ENCODE measurements at regions not wholly inside any gene's neighbourhood (a gene's known extent, or its start where the extent isn't known, plus 50 kb on each side); places are given as distances from the start of the nearest gene placed in this dataset.

DNA sequence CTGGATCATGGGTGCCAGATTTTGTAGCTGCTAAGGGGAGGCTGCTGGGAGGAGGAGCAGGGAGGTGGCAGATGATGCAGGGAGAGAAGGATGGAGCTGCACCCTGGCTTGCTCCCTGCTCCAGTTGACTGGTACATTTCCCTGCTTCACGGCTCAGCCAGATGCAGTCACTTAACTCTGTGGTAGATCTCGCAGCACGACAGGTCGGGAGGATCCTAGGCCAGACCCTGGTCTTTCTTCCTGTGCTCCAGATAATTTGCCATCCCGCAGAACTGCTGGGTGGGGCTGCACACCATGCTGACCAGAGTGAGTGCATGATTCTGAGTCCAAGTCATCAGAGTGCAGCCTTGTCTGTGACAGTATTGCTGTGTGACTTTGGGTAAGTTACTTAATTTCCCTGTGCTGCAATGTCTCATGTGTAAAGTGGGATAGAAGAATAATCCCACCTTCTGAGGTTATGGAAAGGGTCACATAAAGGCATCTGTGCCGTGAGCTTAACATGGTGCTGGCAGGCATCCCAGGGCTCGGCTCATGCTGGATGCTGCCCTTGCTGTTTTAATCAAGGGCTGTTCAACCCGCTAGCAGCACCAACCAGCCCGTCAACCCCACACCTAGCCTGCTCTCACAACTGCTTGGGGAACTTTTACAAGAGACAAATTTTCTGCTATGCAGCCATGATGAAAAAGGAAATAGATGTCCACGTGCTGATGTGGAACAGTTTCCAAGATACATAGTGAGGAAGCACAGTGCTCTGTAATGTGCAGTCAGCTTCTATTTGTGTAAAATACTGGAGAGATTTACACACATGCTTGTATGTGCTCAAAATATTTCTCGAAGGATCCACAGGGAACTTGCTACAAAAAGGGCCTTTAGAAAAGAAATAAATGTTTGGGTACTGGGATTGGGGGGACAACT is 257.9 kb downstream of the CDH26 start:
- CTCF ChIA-PET (ENCODE audit: partially characterized antibody), result interaction anchor here (1.4 kb wide), 1 partner anchor 158 kb away, joined by 3 read pairs; no protein-coding TSS in a partner anchor
- WGBS, 2 experiments (ENCODE audit: extremely low coverage in 1 of 2, insufficient coverage in 1 of 2, insufficient read length in 1 of 2, insufficient replicate concordance in 2 of 2, low coverage in 1 of 2, low lambda C conversion rate in 2 of 2, missing lambda C conversion rate in 1 of 2), result 90% methylated on average over 11 of the region's 11 CpGs; no CpG with 5 or more reads in 1 of the 2 experiments
- TF ChIP-seq SP4 (IDR thresholded peaks at IDR 0.05; ENCODE audit: low read length), result no peak
- no peak for TF ChIP-seq JUND (IDR thresholded peaks at IDR 0.05; ENCODE audit: low read length)
- TF ChIP-seq GABPA (IDR thresholded peaks at IDR 0.05; ENCODE audit: borderline replicate concordance, insufficient read depth, low read length), result no peak
- no peak for TF ChIP-seq CREB1 (IDR thresholded peaks at IDR 0.05)
- TF ChIP-seq, protein P1, sequence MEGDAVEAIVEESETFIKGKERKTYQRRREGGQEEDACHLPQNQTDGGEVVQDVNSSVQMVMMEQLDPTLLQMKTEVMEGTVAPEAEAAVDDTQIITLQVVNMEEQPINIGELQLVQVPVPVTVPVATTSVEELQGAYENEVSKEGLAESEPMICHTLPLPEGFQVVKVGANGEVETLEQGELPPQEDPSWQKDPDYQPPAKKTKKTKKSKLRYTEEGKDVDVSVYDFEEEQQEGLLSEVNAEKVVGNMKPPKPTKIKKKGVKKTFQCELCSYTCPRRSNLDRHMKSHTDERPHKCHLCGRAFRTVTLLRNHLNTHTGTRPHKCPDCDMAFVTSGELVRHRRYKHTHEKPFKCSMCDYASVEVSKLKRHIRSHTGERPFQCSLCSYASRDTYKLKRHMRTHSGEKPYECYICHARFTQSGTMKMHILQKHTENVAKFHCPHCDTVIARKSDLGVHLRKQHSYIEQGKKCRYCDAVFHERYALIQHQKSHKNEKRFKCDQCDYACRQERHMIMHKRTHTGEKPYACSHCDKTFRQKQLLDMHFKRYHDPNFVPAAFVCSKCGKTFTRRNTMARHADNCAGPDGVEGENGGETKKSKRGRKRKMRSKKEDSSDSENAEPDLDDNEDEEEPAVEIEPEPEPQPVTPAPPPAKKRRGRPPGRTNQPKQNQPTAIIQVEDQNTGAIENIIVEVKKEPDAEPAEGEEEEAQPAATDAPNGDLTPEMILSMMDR (IDR thresholded peaks at IDR 0.05; ENCODE audit: control extremely low read depth in 1 of 3, insufficient read depth in 1 of 3, low read depth in 1 of 3, low read length in 3 of 3), result no peak
- TF ChIP-seq TCF12 (IDR thresholded peaks at IDR 0.05; ENCODE audit: low read depth, low read length), result no peak
- TF ChIP-seq POU5F1 (IDR thresholded peaks at IDR 0.05; ENCODE audit: low read depth, low read length), result no peak
- no peak for TF ChIP-seq HDAC2 (IDR thresholded peaks at IDR 0.05; ENCODE audit: borderline replicate concordance in 1 of 2, low read depth in 2 of 2, low read length in 2 of 2)
- TF ChIP-seq EGR1 (IDR thresholded peaks at IDR 0.05; ENCODE audit: borderline replicate concordance, low read depth, low read length), result no peak
- no peak for TF ChIP-seq RNF2 (IDR thresholded peaks at IDR 0.05; ENCODE audit: borderline replicate concordance, low read depth, low read length, missing control alignments, poor library complexity, severe bottlenecking)

More for the DNA sequence above, 257.9 kb downstream of the CDH26 start:
- no peak overlapping the region for H2BK5ac ChIP-seq (ENCODE audit: low read depth, low read length)
- H4K5ac ChIP-seq (ENCODE audit: insufficient read length, low read depth, low read length), result no peak overlapping the region
- H4K20me1 ChIP-seq (replicated peaks in 1 of 2; ENCODE audit: control insufficient read depth in 1 of 2, insufficient read depth in 2 of 2, low read length in 2 of 2), result no peaks in the 10 kb centered on the region
- no peaks in the 10 kb centered on the region for H3K23me2 ChIP-seq (ENCODE audit: low read depth, low read length)
- no peak overlapping the region for H4K91ac ChIP-seq (replicated peaks; ENCODE audit: insufficient read length, low read length)
- no peaks in the 10 kb centered on the region for H3K36me3 ChIP-seq (ENCODE audit: control insufficient read depth in 2 of 4, insufficient read depth in 4 of 4, low read length in 3 of 4)
- H3K27me3 ChIP-seq (replicated peaks in 1 of 4; ENCODE audit: control insufficient read depth in 3 of 4, extremely low read depth in 1 of 4, insufficient read depth in 3 of 4, low read length in 3 of 4), result no peaks in the 10 kb centered on the region; a peak in 2 of 7 replicates
- H3K79me2 ChIP-seq (ENCODE audit: control insufficient read depth in 1 of 2, insufficient read depth in 2 of 2, low read length in 2 of 2), result no peaks in the 10 kb centered on the region
- no peaks in the 10 kb centered on the region for H3K9me3 ChIP-seq (ENCODE audit: insufficient read depth in 2 of 2, low read depth in 1 of 2, low read length in 1 of 2)
- H2AK5ac ChIP-seq (ENCODE audit: low read depth, low read length), result no peak overlapping the region
- H3K79me1 ChIP-seq (ENCODE audit: low read depth, low read length), result no peaks in the 10 kb centered on the region
- H3K27ac ChIP-seq (ENCODE audit: low read depth, low read length), result no peak overlapping the region
- H3K56ac ChIP-seq (replicated peaks; ENCODE audit: insufficient read length, low read depth, low read length), result no peak overlapping the region
- H2BK12ac ChIP-seq (ENCODE audit: low read depth, low read length), result no peak overlapping the region
- FAIRE-seq (no peak), DNase-seq (ENCODE audit: low read depth in 1 of 2, low spot score in 2 of 2) (no peak)
- no peak overlapping the region for H3K4ac ChIP-seq (replicated peaks; ENCODE audit: insufficient read length, low read depth, low read length)
- H2BK15ac ChIP-seq (ENCODE audit: low read length), result no peak overlapping the region
- no peaks in the 10 kb centered on the region; a peak in 1 of 7 replicates for H3K4me1 ChIP-seq (replicated peaks in 1 of 4; ENCODE audit: control insufficient read depth in 3 of 4, insufficient read depth in 4 of 4, low read length in 3 of 4)
- H2BK20ac ChIP-seq (ENCODE audit: low read length), result no peak overlapping the region
- H2AFZ ChIP-seq (ENCODE audit: low read length), result no peak overlapping the region
- POLR2A ChIA-PET (ENCODE audit: partially characterized antibody), result no interaction called here
- no peak overlapping the region for H3K18ac ChIP-seq (ENCODE audit: extremely low read depth, low read length)
- H3K9ac ChIP-seq (replicated peaks in 1 of 4; ENCODE audit: extremely low read depth in 1 of 4, low read depth in 3 of 4, low read length in 3 of 4), result no peak overlapping the region
- no peak overlapping the region for H4K8ac ChIP-seq (ENCODE audit: extremely low read depth, insufficient read depth, low read length)
- no peak overlapping the region for H3K14ac ChIP-seq (ENCODE audit: insufficient read length)
- no peak overlapping the region for H3K4me2 ChIP-seq (ENCODE audit: insufficient read depth in 1 of 2, low read depth in 2 of 2, low read length in 2 of 2)
- H3K23ac ChIP-seq (ENCODE audit: insufficient read length), result no peak overlapping the region
- no peak overlapping the region for H2BK120ac ChIP-seq (replicated peaks; ENCODE audit: low read depth, low read length)
- no peak overlapping the region for H3K4me3 ChIP-seq (ENCODE audit: extremely low read depth in 1 of 4, insufficient read depth in 2 of 4, low read depth in 3 of 4, low read length in 4 of 4)

Measured in H1 (cell line).